ENCODE measurements at regions not wholly inside any gene's neighbourhood (a gene's known extent, or its start where the extent isn't known, plus 50 kb on each side); places are given as distances from the start of the nearest gene placed in this dataset.

- ChIA-PET POLR2A (no interaction called here), RAD21 (ENCODE audit: low non-redundant PET in 1 of 2, low total read pairs in 2 of 2, uncharacterized antibody in 2 of 2, unreplicated experiment in 2 of 2) (no interaction called here), CTCF (no interaction called here)
- no peaks in the 10 kb centered on the region for H3K9me2 ChIP-seq (ENCODE audit: insufficient read depth)
- no peaks in the 10 kb centered on the region for H3K36me3 ChIP-seq (ENCODE audit: control insufficient read depth in 1 of 2, insufficient read depth in 2 of 2, low read length in 2 of 2)
- no peaks in the 10 kb centered on the region for H3K79me2 ChIP-seq (ENCODE audit: insufficient read depth, low read length)
- H3K4me1 ChIP-seq (ENCODE audit: control insufficient read depth in 1 of 2, insufficient read depth in 2 of 2, low read length in 2 of 2), result no peaks in the 10 kb centered on the region
- no peaks in the 10 kb centered on the region for H3K27me3 ChIP-seq (ENCODE audit: insufficient read depth, low read length)
- ATAC-seq (no peak), DNase-seq (ENCODE audit: low read depth, low spot score) (no peak)
- no peak overlapping the region for H3K9ac ChIP-seq (ENCODE audit: low read length)
- H3K9me3 ChIP-seq (ENCODE audit: control insufficient read depth in 1 of 2, insufficient read depth in 1 of 2, low read depth in 1 of 2, low read length in 2 of 2), result peaks cover 6 to 25% of the 10 kb centered on the region in 2 experiments; a peak in 2 of 4 replicates
- TF ChIP-seq POLR2AphosphoS5 (IDR thresholded peaks at IDR 0.05; ENCODE audit: low read depth, low read length) (no peak), ZNF274 (IDR thresholded peaks at IDR 0.05; ENCODE audit: low read depth, low read length) (no peak), REST (IDR thresholded peaks at IDR 0.05; ENCODE audit: low read depth) (no peak), CEBPB (IDR thresholded peaks at IDR 0.05; ENCODE audit: low read depth) (no peak), SP1 (IDR thresholded peaks at IDR 0.05; ENCODE audit: low read depth) (no peak), ZBTB33 (IDR thresholded peaks at IDR 0.05; ENCODE audit: extremely low read depth, insufficient replicate concordance, low read length) (no peak), SIN3A (IDR thresholded peaks at IDR 0.05; ENCODE audit: low read depth) (no peak), ZFX (IDR thresholded peaks at IDR 0.05) (no peak), YY1 (IDR thresholded peaks at IDR 0.05; ENCODE audit: extremely low read depth, insufficient replicate concordance, low read depth, low read length) (no peak), RAD21 (IDR thresholded peaks at IDR 0.05; ENCODE audit: low read depth) (no peak), MAX (IDR thresholded peaks at IDR 0.05) (no peak), TCF7L2 (IDR thresholded peaks at IDR 0.05; ENCODE audit: borderline replicate concordance, extremely low read depth, insufficient read depth, insufficient read length) (no peak), EZH2 (IDR thresholded peaks at IDR 0.05) (no peak), EGR1 (IDR thresholded peaks at IDR 0.05; ENCODE audit: low read depth) (no peak), POLR2A (IDR thresholded peaks at IDR 0.05; ENCODE audit: borderline replicate concordance, extremely low read depth, insufficient read depth, insufficient read length) (no peak), FOSL1 (IDR thresholded peaks at IDR 0.05; ENCODE audit: low read depth) (no peak)
- TF ChIP-seq, protein P1, sequence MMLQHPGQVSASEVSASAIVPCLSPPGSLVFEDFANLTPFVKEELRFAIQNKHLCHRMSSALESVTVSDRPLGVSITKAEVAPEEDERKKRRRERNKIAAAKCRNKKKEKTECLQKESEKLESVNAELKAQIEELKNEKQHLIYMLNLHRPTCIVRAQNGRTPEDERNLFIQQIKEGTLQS (IDR thresholded peaks at IDR 0.05), result no peak
- TF ChIP-seq, protein P2, sequence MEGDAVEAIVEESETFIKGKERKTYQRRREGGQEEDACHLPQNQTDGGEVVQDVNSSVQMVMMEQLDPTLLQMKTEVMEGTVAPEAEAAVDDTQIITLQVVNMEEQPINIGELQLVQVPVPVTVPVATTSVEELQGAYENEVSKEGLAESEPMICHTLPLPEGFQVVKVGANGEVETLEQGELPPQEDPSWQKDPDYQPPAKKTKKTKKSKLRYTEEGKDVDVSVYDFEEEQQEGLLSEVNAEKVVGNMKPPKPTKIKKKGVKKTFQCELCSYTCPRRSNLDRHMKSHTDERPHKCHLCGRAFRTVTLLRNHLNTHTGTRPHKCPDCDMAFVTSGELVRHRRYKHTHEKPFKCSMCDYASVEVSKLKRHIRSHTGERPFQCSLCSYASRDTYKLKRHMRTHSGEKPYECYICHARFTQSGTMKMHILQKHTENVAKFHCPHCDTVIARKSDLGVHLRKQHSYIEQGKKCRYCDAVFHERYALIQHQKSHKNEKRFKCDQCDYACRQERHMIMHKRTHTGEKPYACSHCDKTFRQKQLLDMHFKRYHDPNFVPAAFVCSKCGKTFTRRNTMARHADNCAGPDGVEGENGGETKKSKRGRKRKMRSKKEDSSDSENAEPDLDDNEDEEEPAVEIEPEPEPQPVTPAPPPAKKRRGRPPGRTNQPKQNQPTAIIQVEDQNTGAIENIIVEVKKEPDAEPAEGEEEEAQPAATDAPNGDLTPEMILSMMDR (IDR thresholded peaks at IDR 0.05 in 2 of 3, conservative IDR thresholded peaks at IDR 0.05 in 1 of 3; ENCODE audit: borderline replicate concordance in 1 of 3, insufficient read depth in 1 of 3, low read depth in 2 of 3, low read length in 2 of 3), result no peak
- no peaks in the 10 kb centered on the region for H4K20me1 ChIP-seq (ENCODE audit: insufficient read depth)
- intact Hi-C loops (cut with micrococcal nuclease), result no loop called here
- no peak overlapping the region for H3K4me2 ChIP-seq (ENCODE audit: low read length)
- no peak overlapping the region for H2AFZ ChIP-seq (ENCODE audit: low read depth, low read length, poor library complexity, severe bottlenecking)
- no TSS peak for BruUV-seq (replicated peaks)
- H3K27ac ChIP-seq (ENCODE audit: low read depth, low read length), result no peak overlapping the region
- H3K4me3 ChIP-seq (replicated peaks in 1 of 2; ENCODE audit: low read depth in 1 of 2, low read length in 2 of 2), result no peak overlapping the region
Measured at GRCh38 chr5:3347741-3348140, 247.9 kb upstream of the IRX1 start.
